Neuronal stem cell (in vitro differentiated cells): ENCODE measurements at regions not wholly inside any gene's neighbourhood (a gene's known extent, or its start where the extent isn't known, plus 50 kb on each side); places are given as distances from the start of the nearest gene placed in this dataset.

Source experiments
- DNase-seq: peaks from one replicate; pipeline ENCODE4 v3.0.0-alpha.2; 2013; ENCODE audit warnings: low spot score
- H2AFZ ChIP-seq: one replicate; pipeline ENCODE4 v1.6.1; 2013; ENCODE audit warnings: mild to moderate bottlenecking, low read length, inconsistent platforms
- H2AK5ac ChIP-seq: 2 replicates; pipeline ENCODE4 v1.6.1; 2013; ENCODE audit warnings: low read depth, mild to moderate bottlenecking, inconsistent platforms, low read length, moderate library complexity, mixed read lengths
- H2BK120ac ChIP-seq: 2 replicates; pipeline ENCODE4 v1.6.1; 2013; ENCODE audit warnings: low read depth, mild to moderate bottlenecking, inconsistent platforms, low read length, moderate library complexity, mixed read lengths
- H2BK12ac ChIP-seq: one replicate; pipeline ENCODE4 v1.6.1; 2013; ENCODE audit warnings: low read length, inconsistent platforms
- H2BK15ac ChIP-seq: 2 replicates; pipeline ENCODE4 v1.6.1; 2013; ENCODE audit warnings: mild to moderate bottlenecking, low read length, inconsistent platforms, mixed read lengths
- H2BK5ac ChIP-seq: one replicate; pipeline ENCODE4 v1.6.1; 2013; ENCODE audit warnings: inconsistent platforms, mild to moderate bottlenecking, low read length, moderate library complexity
- H3K14ac ChIP-seq: one replicate; pipeline ENCODE4 v1.6.1; 2013; ENCODE audit warnings: low read length, inconsistent platforms
- H3K18ac ChIP-seq: 2 replicates; pipeline ENCODE4 v1.6.1; 2013; ENCODE audit warnings: low read length, inconsistent platforms
- H3K23ac ChIP-seq: 2 replicates; pipeline ENCODE4 v1.6.1; 2013; ENCODE audit warnings: low read depth, mild to moderate bottlenecking, mixed read lengths, low read length, inconsistent platforms; ENCODE audit not compliant: poor library complexity
- H3K27ac ChIP-seq: replicated peaks from 3 replicates; pipeline ENCODE4 v1.5.1; 2013; ENCODE audit warnings: low read length, inconsistent platforms
- H3K27me3 ChIP-seq, 3 experiments: 2 replicates each; pipeline ENCODE4 v1.6.1; 2013; ENCODE audit warnings: low read length in 3 of 3, mild to moderate bottlenecking in 2 of 3, inconsistent platforms in 1 of 3, low read depth in 1 of 3, mixed read lengths in 1 of 3, moderate library complexity in 1 of 3; ENCODE audit not compliant: control insufficient read depth in 3 of 3, insufficient read depth in 3 of 3
- H3K36me3 ChIP-seq, 2 donors: replicated peaks in 1 of 2; 2 replicates each; pipeline ENCODE4 v1.6.1; 2013; ENCODE audit warnings: low read length in 2 of 2; ENCODE audit not compliant: control insufficient read depth in 2 of 2, insufficient read depth in 2 of 2
- H3K4ac ChIP-seq: 2 replicates; pipeline ENCODE4 v1.6.1; 2013; ENCODE audit warnings: inconsistent platforms, mild to moderate bottlenecking, low read length, moderate library complexity
- H3K4me1 ChIP-seq, 2 donors: 1 replicate in 1 of 2; 2 replicates in 1 of 2; pipeline ENCODE4 v1.6.1; 2013; ENCODE audit warnings: low read length in 2 of 2, low read depth in 1 of 2; ENCODE audit not compliant: control insufficient read depth in 2 of 2, insufficient read depth in 1 of 2
- H3K4me2 ChIP-seq: one replicate; pipeline ENCODE4 v1.6.1; 2013; ENCODE audit warnings: mild to moderate bottlenecking, low read length, inconsistent platforms; ENCODE audit not compliant: insufficient read depth, poor library complexity, severe bottlenecking
- H3K4me3 ChIP-seq, 2 donors: 2 replicates each; pipeline ENCODE4 v1.5.1; 2013; ENCODE audit warnings: low read length in 2 of 2, mild to moderate bottlenecking in 2 of 2, inconsistent platforms in 1 of 2, moderate library complexity in 1 of 2
- H3K79me1 ChIP-seq: one replicate; pipeline ENCODE4 v1.6.1; 2013; ENCODE audit warnings: low read depth, mild to moderate bottlenecking, inconsistent platforms, low read length, moderate library complexity
- H3K9ac ChIP-seq: one replicate; pipeline ENCODE4 v1.6.1; 2013; ENCODE audit warnings: mild to moderate bottlenecking, low read depth, low read length, inconsistent platforms; ENCODE audit not compliant: poor library complexity
- H3K9me3 ChIP-seq, 2 donors: replicated peaks in 1 of 2; 2 replicates each; pipeline versions ENCODE3 to v1.6.1; 2013; ENCODE audit warnings: low read length in 2 of 2, mild to moderate bottlenecking in 2 of 2, inconsistent platforms in 1 of 2, low read depth in 1 of 2, mixed read lengths in 1 of 2, moderate library complexity in 1 of 2; ENCODE audit not compliant: control insufficient read depth in 2 of 2, insufficient read depth in 1 of 2
- H4K8ac ChIP-seq: one replicate; pipeline ENCODE4 v1.6.1; 2013; ENCODE audit warnings: low read depth, mild to moderate bottlenecking, inconsistent platforms, low read length, moderate library complexity
- H4K91ac ChIP-seq: one replicate; pipeline ENCODE4 v1.6.1; 2013; ENCODE audit warnings: low read length, low read depth, mild to moderate bottlenecking, inconsistent platforms; ENCODE audit not compliant: poor library complexity
- WGBS, 2 donors: extraction: QIAGEN DNeasy Blood & Tissue Kit; methylation state at CpG; one replicate each; pipeline ENCODE4 v1.1.7; 2013; ENCODE audit warnings: missing lambda C conversion rate in 2 of 2, mixed read lengths in 1 of 2; ENCODE audit not compliant: insufficient read length in 2 of 2, insufficient replicate concordance in 1 of 2; ENCODE audit errors: extremely low coverage in 2 of 2; 5-methylcytosine and 5-hydroxymethylcytosine counted together

DNA sequence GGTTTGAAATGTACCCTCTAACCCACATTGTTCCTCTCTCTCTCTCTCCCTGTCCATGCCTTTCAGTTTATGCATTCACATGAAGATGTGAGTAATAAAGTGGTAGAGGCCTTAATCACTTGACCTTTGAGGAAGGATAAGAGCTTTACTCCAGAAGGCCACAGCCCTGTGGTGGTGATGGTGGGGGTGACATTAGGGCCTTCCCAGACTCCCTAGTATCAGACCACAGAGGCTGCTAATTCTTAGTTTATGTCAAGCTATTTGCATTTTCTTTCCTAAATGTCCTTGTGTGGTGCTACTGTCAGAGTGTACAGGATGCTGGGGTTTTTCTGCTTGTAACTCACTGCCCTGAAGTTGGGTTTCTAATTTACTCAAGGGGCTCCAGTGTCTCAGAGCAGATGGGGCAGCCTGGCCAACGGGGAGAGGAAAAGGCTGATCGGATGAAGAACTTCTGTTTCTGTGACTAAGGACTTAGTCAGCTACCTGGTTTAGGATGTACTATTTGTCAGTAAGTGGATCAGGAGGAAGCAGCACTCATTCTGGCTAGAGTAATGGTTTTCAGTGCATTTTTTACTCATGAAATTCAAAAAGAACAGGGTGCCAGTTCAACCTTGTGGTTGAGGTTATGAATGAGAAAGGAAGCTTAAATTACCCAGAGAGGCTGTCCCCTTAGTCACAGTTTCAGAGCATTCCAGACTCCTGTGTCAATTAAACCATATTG lies 509.6 kb upstream of the DIPK2B start:
- no peak overlapping the region for H2AFZ ChIP-seq
- no peaks in the 10 kb centered on the region for H3K9me3 ChIP-seq
- no peak overlapping the region for H4K91ac ChIP-seq
- H3K23ac ChIP-seq: no peak overlapping the region
- no peak overlapping the region for H4K8ac ChIP-seq
- H2BK12ac ChIP-seq: no peak overlapping the region
- H3K27ac ChIP-seq: no peak overlapping the region
- no peak overlapping the region for H2AK5ac ChIP-seq
- no peaks in the 10 kb centered on the region for H3K27me3 ChIP-seq
- H3K4me3 ChIP-seq: no peak overlapping the region
- no peak overlapping the region for H2BK120ac ChIP-seq
- no peaks in the 10 kb centered on the region for H3K79me1 ChIP-seq
- no peak overlapping the region for H3K4me2 ChIP-seq
- no peak for DNase-seq
- H2BK15ac ChIP-seq: no peak overlapping the region
- no peak overlapping the region for H3K9ac ChIP-seq
- no peak overlapping the region for H3K14ac ChIP-seq
- H3K18ac ChIP-seq: no peak overlapping the region
- H3K4ac ChIP-seq: no peak overlapping the region
- no peaks in the 10 kb centered on the region for H3K36me3 ChIP-seq
- WGBS, 2 donors: no CpG with 5 or more reads among the region's 2 CpGs
- no peak overlapping the region for H2BK5ac ChIP-seq
- peaks cover 0 to 9% of the 10 kb centered on the region in 2 donors for H3K4me1 ChIP-seq

DNA sequence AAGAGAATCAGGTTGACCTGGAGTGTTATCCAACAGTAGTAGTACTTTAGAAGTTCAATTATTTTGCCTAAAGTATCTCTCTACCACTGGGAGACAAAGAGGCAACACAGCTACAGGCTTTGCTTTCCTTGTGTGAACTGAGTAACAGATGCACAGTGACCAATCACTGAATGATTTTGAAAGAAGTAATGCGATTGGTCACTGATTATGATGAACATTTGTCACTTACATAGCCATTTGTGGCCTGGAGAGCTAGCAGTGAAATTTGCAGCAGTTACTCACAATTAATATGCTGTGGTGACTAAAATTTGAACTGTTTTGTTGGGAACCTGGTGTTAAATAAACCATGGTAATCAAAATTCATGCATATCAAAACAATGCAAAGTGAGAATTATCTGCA lies 508.7 kb upstream of the DIPK2B start:
- no peaks in the 10 kb centered on the region for H3K9me3 ChIP-seq
- no peak overlapping the region for H3K27ac ChIP-seq
- no peak overlapping the region for H4K8ac ChIP-seq
- WGBS, 2 donors: no CpG with 5 or more reads among the region's 1 CpG
- no peak overlapping the region for H2BK5ac ChIP-seq
- no peaks in the 10 kb centered on the region for H3K36me3 ChIP-seq
- H2BK15ac ChIP-seq: no peak overlapping the region
- H2BK12ac ChIP-seq: no peak overlapping the region
- H3K14ac ChIP-seq: no peak overlapping the region
- no peak overlapping the region for H4K91ac ChIP-seq
- no peak overlapping the region for H3K9ac ChIP-seq
- no peaks in the 10 kb centered on the region for H3K79me1 ChIP-seq
- H3K4me1 ChIP-seq: peaks cover 0 to 9% of the 10 kb centered on the region in 2 donors
- H2AK5ac ChIP-seq: no peak overlapping the region
- no peaks in the 10 kb centered on the region for H3K27me3 ChIP-seq
- H2AFZ ChIP-seq: no peak overlapping the region
- no peak overlapping the region for H3K4me2 ChIP-seq
- H3K23ac ChIP-seq: no peak overlapping the region
- H3K18ac ChIP-seq: no peak overlapping the region
- H3K4me3 ChIP-seq: no peak overlapping the region
- no peak for DNase-seq
- H3K4ac ChIP-seq: no peak overlapping the region
- H2BK120ac ChIP-seq: no peak overlapping the region

DNA sequence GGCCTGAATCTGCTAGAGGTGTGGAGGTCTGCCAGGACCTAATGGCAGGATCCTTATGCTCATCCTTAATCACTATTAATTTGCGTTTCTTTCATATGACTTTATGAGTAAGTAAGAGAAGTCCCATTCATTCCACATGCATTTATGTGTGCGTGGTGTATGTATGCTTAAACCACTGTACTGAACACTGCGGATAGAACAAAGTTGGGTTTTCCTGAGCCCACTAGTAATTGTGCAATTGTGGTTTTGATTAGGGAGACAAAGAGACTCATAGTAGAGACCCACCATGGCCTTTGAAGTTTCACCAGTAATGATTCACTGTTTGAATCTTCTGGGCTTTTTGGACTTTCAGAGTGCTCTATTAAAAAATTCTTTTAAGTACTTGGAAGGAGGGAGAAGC lies 498.5 kb upstream of the DIPK2B start:
- Histone ChIP-seq H2BK5ac (no peak overlapping the region), H4K91ac (no peak overlapping the region), H3K4ac (no peak overlapping the region), H3K36me3 (no peaks in the 10 kb centered on the region), H3K14ac (no peak overlapping the region), H2AFZ (no peak overlapping the region), H3K23ac (no peak overlapping the region), H2BK15ac (no peak overlapping the region), H3K27ac (no peak overlapping the region), H3K4me2 (no peak overlapping the region), H4K8ac (no peak overlapping the region), H3K18ac (no peak overlapping the region), H2BK12ac (no peak overlapping the region), H3K9ac (no peak overlapping the region), H3K27me3 (no peaks in the 10 kb centered on the region), H3K79me1 (no peaks in the 10 kb centered on the region), H3K4me3 (no peak overlapping the region), H3K9me3 (no peaks in the 10 kb centered on the region), H2AK5ac (no peak overlapping the region), H3K4me1 (no peaks in the 10 kb centered on the region), H2BK120ac (no peak overlapping the region)
- no peak for DNase-seq
- no CpG with 5 or more reads among the region's 3 CpGs for WGBS, 2 donors

DNA sequence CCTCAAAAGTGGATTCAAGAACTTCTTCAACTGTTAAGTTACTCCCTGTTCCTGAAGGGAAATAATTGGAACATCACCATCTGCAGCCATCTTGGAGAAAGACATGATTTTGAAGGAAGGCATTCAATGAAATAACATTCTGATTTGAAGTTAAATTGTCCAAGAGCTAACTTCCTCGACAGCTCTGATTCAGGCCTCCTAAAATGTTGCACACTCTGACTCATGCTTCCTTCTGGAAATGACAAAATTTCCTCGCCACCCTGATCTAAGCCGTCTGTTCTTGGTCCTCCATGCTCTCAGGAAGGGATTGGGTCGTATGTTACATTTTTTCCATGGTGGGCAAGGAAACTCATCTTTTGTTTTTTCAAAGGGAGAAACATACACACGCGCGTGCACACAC lies 496.9 kb upstream of the DIPK2B start:
- Histone ChIP-seq H3K9me3 (no peaks in the 10 kb centered on the region), H3K9ac (no peak overlapping the region)
- WGBS, 2 donors: no CpG with 5 or more reads among the region's 7 CpGs

More for the DNA sequence above, 496.9 kb upstream of the DIPK2B start:
- Histone ChIP-seq H3K4me3 (no peak overlapping the region), H2BK120ac (no peak overlapping the region), H2BK5ac (no peak overlapping the region), H3K18ac (no peak overlapping the region), H2AFZ (no peak overlapping the region), H2BK15ac (no peak overlapping the region), H3K4me2 (no peak overlapping the region), H3K27ac (no peak overlapping the region), H3K14ac (no peak overlapping the region), H3K23ac (no peak overlapping the region), H3K27me3 (no peaks in the 10 kb centered on the region), H3K4ac (no peak overlapping the region), H3K4me1 (no peaks in the 10 kb centered on the region), H4K91ac (no peak overlapping the region), H2BK12ac (no peak overlapping the region), H3K36me3 (no peaks in the 10 kb centered on the region), H2AK5ac (no peak overlapping the region), H4K8ac (no peak overlapping the region), H3K79me1 (no peaks in the 10 kb centered on the region)
- no peak for DNase-seq
